Caki2 (cell line): ENCODE measurements at regions not wholly inside any gene's neighbourhood (a gene's known extent, or its start where the extent isn't known, plus 50 kb on each side); places are given as distances from the start of the nearest gene placed in this dataset.

Experiments used
- DNase-seq: peaks from one replicate; pipeline ENCODE4 v3.0.0-alpha.2; 2015; ENCODE audit warnings: low read depth
- in situ Hi-C: cut with HindIII; loops from 2 replicates; pipeline ENCODE4 v1.10.0; 2016; ENCODE audit warnings: low sequenced_read_pairs, low pct_unique_long_range_greater_than_20kb, mixed read lengths

DNA sequence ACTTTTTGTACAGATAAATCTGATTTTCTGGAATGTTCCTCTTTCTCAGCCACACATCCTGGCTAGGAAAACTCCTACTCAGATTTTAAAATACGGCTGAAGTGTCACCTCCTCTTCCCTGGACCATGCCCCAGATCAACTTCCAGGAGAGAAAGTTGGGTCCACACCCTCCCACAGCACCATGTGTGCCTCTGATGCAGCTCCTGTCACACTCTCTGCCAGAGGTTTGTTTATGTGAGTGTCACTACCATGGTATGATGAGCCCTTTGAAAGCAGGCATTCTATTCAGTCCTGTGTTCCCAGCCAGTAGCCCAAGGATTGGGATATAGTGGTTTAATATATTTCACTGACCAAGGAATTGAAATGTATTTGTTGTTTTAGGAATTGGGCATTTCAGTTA is 287.2 kb upstream of the ATP2B1 start:
- in situ Hi-C loops, result no loop called here
- DNase-seq, result no peak

GRCh38 chr12:89994911-89995310 is 286.3 kb upstream of the ATP2B1 start:
- in situ Hi-C loops, result no loop called here
- DNase-seq, result no peak

GRCh38 chr12:89993632-89994031 is 285.0 kb upstream of the ATP2B1 start:
- DNase-seq, result no peak
- in situ Hi-C loops, result no loop called here

GRCh38 chr12:89992668-89993451 is 284.2 kb upstream of the ATP2B1 start:
- in situ Hi-C loops, result no loop called here
- no peak for DNase-seq

GRCh38 chr12:89991807-89992590 is 283.4 kb upstream of the ATP2B1 start:
- in situ Hi-C loops, result no loop called here
- no peak for DNase-seq

- in situ Hi-C loops, result no loop called here
- DNase-seq, result no peak
Observed at GRCh38 chr12:89988188-89988915, 279.7 kb upstream of the ATP2B1 start.

- in situ Hi-C loops, result no loop called here
- no peak for DNase-seq
Observed at GRCh38 chr12:89985935-89986334, 277.3 kb upstream of the ATP2B1 start.

DNA sequence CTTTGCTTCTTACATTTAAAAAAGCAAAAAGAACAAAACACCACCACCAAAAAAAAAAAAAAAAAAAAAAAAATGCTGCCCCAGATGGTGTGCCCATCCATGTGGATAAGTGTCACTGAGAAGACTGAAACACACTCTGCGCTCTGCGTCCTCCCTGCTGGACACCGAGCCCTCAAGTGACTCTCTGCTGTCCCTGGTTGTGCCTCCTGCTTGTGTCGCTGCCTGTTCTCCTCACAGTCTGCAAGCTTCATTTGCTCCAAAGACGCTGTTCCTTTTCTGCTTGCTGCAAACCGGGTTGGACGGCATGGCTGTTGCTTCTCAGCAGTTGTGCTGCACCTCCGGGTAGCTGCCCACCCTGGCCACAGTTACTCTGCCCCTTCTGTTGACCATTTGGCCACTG is 276.2 kb upstream of the ATP2B1 start:
- in situ Hi-C loops, result no loop called here
- DNase-seq, result no peak

- in situ Hi-C loops, result no loop called here
- DNase-seq, result no peak
Observed at GRCh38 chr12:89983622-89984021, 275.0 kb upstream of the ATP2B1 start.

GRCh38 chr12:89980236-89980635 is 271.6 kb upstream of the ATP2B1 start:
- no peak for DNase-seq
- in situ Hi-C loops, result no loop called here

- in situ Hi-C loops, result no loop called here
- no peak for DNase-seq
Observed at GRCh38 chr12:89977405-89978085, 268.9 kb upstream of the ATP2B1 start.

DNA sequence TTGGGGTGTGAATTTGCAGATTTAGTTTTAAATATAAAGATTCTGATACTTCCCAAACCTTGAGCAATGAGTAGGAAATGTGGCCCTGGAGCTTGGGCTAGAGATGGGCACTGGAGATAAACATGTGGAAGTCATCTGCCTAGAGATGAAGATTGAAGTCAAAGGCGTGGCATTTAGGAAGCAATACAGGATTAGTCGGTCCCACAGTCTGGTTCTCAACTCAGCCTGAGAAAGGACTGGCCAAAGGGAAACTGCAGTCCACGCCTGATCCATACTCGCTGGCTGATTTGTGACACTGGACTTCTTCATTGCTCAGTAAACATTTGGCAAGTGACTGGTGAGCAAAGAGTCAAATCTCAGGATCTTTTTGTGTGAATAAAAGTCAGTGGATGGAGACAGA is 268.2 kb upstream of the ATP2B1 start:
- in situ Hi-C loops, result no loop called here
- no peak for DNase-seq

DNA sequence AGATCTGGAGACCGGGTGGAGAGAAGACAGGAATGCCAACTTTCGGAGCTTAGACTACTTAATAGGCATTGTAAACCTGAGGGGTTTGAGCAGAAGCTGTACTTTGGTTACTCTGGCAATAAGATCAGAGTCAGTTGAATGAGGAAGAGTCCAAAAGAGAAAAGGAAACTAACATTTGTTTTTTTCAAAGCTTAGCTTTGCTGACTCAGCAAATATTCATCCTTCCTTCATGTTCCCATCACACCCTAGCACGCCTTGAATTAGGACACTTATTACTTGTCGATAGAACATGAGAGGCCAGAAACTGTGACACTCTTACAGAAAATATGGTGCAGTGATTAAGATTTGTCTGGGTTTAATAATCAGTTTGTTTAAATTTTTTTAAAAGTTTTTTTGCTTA is 266.9 kb upstream of the ATP2B1 start:
- no peak for DNase-seq
- in situ Hi-C loops, result no loop called here

DNA sequence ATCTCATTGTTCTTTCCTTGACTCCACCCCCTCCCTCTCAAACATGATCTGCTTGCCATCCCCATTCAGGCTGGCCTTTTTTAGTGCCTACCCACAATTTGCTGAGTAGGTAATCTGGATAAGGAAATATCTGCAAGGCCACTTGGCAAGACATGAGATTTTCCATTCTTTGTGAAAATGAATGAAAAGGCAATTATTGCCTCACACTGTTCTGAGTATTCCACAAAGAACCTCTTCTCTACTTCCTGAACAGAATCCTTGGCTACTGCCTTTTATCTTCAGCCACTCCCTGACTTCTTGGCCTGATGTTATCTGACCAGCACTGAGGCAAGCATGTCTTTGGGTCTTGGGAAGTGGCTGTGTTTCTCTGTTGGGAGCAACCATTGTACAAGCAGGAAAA is 263.2 kb upstream of the ATP2B1 start:
- no peak for DNase-seq
- in situ Hi-C loops, result no loop called here

- in situ Hi-C loops, result no loop called here
- no peak for DNase-seq
Observed at GRCh38 chr12:89970722-89971121, 262.1 kb upstream of the ATP2B1 start.

- in situ Hi-C loops, result no loop called here
- no peak for DNase-seq
Observed at GRCh38 chr12:89969093-89969492, 260.5 kb upstream of the ATP2B1 start.

DNA sequence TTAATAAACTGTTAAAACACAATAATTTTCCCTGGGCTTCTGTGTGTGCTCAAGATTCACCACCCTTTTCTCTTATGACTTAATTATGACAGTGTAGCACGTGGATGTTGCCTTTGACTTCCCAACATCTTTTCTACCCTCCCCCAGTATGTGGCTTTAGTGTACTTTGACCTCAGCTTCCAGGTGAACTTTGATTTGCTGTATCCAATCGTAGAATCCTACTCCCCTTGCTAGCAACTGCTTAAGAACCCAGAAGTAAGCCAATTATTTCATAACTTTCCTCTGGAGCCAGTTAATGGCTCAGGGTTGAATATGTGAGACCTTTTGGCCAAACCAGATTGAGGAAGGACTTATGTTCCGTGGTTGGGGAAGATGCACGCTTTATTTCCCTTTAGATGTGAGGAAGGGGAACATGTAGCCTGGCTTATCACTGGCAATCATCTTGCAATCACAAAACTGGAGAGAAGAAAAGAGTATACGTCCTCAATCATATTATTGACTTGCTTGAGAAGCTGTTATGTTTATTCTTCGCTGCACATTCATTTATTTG is 259.6 kb upstream of the ATP2B1 start:
- in situ Hi-C loops, result no loop called here
- no peak for DNase-seq

DNA sequence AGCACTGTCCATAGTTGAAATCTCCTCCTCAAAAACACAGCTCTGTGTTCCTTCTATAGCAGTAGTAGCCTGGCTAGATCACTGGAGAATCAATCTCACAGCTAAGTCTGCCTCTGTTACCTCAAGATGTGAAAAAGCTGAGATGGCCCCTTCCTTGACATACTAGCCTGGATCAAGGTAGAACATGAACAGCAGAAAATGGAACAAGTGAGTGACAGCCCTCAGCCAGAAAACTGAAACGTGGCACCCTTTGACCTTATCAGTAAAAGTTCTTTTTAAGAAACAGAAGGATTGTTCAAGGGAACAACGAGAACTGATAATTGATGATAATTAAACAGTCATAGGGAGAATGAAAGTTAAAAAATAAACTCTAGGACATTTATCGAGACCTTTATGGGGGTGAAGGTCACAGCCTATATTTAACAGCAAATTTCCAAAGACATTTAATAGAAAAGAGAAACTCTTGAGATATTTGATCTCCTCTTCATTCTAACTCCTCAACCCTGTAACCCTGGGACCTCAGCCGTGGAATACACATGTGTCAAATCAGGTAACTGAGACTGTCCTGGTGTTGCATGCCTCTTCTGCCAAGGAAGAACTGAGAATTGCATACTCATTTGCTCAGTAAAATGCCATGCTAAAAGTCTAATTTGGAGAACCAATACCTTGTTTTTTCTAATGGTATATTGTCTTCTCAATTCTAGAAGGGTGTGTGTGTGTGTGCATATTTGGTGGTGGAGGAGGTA is 258.0 kb upstream of the ATP2B1 start:
- DNase-seq, result no peak
- in situ Hi-C loops, result no loop called here
